ENCODE measurements at regions not wholly inside any gene's neighbourhood (a gene's known extent, or its start where the extent isn't known, plus 50 kb on each side); places are given as distances from the start of the nearest gene placed in this dataset.

DNA sequence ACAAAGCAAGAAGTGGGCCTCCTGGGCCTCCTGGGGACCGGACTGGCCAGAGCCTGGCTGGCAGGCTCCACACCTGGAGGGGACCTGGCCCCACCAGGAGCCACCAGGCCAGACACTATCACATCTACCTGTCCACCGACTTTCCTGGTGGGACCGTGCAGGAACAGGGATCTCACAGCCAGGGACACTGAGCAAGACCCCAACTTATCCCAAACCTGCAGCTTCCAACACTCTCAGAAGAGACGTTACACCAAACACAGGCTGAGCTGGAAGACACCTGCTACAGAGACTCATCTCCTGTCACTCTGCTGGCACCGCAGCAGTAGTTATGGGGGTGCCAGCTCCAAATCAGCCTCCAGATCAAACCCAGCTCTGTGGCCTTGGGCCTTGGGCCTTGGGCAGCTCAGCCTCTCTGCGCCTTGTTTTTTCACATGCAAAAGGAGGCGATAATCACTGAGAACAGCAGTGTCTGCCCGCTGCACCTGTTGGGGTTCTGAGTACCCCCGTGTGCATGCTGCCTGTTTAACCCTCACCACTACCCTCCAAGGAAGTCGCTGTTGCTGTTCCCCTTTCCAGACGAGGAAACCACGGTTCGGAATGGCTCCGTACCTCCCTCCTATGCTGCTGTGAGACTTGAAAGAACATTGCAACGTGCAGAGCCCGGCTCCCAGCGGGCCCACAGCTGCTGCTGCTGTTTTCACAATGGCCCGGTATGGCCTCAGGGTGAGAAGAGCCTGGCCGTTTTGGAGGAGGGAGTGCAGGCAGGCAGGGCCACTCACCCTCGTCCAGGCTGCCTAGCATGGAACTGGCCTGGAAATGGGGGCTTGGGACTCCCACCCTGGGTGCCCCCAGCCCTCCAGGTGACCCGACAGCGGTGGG, 69.6 kb downstream of the ADRA2C start:
- TF ChIP-seq, protein P1, sequence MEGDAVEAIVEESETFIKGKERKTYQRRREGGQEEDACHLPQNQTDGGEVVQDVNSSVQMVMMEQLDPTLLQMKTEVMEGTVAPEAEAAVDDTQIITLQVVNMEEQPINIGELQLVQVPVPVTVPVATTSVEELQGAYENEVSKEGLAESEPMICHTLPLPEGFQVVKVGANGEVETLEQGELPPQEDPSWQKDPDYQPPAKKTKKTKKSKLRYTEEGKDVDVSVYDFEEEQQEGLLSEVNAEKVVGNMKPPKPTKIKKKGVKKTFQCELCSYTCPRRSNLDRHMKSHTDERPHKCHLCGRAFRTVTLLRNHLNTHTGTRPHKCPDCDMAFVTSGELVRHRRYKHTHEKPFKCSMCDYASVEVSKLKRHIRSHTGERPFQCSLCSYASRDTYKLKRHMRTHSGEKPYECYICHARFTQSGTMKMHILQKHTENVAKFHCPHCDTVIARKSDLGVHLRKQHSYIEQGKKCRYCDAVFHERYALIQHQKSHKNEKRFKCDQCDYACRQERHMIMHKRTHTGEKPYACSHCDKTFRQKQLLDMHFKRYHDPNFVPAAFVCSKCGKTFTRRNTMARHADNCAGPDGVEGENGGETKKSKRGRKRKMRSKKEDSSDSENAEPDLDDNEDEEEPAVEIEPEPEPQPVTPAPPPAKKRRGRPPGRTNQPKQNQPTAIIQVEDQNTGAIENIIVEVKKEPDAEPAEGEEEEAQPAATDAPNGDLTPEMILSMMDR (IDR thresholded peaks at IDR 0.05; ENCODE audit: borderline replicate concordance, control extremely low read depth, extremely low read depth, insufficient read depth, missing control alignments), result no peak
- no peak for DNase-seq (ENCODE audit: low spot score)

DNA sequence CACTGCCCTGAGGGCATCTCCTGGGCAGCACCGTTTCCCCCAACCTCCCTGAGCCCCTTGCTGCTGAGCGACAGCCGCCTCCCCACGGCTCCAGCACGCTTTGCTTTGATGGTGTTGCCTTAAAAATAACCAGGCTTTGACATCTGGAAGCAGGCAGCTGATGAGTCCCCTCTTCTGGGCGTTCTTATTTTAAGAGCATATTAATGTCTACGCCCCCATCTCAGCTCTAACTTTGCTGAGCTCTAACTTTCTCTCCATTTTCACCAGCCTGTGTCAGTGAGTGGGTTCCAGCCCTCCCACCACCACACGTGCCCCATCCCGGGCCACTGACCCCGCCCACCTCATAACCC, 70.2 kb downstream of the ADRA2C start:
- in situ Hi-C loops (cut with MboI; ENCODE audit: low sequenced_read_pairs, unreplicated experiment), result no loop called here
- DNase-seq (ENCODE audit: low spot score), result no peak
- TF ChIP-seq, protein P1 (IDR thresholded peaks at IDR 0.05; ENCODE audit: borderline replicate concordance, control extremely low read depth, extremely low read depth, insufficient read depth, missing control alignments), result no peak

More for the DNA sequence above, 69.6 kb downstream of the ADRA2C start:
- in situ Hi-C loops (cut with MboI; ENCODE audit: low sequenced_read_pairs, unreplicated experiment), result no loop called here

DNA sequence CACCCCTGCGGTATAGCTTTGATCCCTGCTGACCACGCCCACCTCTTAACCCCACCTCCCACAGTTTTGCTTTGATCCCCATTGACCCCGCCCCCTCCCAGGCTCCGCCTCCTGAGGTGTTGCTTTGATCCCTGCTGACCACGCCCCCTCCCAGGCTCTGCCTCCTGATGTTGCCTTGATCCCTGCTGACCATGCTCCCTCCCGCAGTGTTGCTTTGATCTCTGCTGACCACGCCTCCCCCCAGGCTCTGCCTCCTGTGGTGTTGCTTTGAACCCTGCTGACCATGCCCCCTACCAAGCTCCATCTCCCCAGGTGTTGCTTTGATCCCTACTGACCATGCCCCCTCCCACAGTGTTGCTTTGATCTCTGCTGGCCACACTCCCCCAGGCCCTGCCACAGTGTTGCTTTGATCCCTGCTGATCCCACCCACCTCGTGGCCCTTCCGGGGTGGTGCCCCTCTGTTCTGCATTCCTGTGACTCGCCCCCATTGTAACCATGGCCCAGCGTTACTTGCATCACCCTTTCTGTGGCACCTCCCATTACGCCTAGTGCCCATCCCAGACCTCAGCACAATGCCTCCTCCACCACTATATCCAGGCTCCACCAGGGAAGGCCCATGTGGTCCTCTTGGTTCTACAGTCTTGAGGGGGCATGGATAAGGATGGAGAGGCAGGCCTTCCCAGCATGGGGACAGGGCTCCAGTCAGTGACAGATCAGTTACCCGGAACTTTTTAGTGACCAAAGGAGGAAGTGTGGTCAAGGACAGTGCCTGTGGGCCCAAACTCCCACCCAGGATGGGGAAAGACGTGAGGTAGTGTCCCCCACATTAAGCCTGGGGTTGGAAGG, 70.8 kb downstream of the ADRA2C start:
- no peak for DNase-seq (ENCODE audit: low spot score)
- in situ Hi-C loops (cut with MboI; ENCODE audit: low sequenced_read_pairs, unreplicated experiment), result no loop called here
- TF ChIP-seq, protein P1 (IDR thresholded peaks at IDR 0.05; ENCODE audit: borderline replicate concordance, control extremely low read depth, extremely low read depth, insufficient read depth, missing control alignments), result no peak

DNA sequence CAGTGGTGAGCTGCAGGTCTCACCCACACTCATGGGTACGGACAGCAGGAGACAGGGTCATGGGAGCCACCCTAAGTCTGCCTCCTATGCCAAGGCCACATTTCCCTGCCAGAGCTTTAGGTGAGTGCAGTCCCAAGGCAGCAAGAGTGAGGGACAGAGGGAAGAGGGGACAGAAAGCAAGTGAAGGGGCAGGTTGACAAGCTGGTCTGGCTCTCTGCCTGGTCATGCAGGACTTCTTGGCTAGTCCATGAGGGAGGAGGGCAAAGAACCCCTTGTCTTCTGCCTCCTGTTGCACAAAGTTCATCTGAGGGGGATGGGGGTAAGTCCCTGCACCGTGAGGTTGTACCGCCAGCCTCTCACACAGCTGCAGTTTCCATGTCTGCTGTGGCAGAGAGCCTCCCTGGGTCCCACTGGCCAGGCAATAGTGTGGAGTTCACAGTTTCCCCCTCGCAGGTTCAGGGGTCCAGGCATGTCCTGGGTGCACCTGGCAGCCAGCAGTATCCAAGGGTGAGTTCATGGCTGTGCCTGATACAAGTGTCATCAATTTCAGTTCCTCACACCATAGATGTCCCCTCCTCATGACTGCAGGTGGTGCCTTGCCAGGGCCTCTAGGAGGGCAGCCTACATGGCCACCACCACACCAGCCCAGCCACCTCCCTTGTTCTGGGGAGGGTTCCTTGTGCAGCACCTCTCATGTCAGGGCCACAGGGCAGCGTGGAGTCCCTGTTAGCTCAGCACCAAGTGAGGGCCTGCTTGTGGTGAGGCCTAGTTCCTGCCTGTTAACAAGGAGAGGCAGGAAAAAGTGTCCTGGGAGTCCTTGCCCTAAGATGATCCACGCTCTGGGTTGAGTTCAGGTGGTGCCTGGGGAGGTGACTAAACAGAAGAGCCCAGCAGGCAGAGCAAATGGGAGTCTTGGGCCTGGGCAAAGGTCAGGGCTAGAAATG, 72.5 kb downstream of the ADRA2C start:
- in situ Hi-C loops (cut with MboI; ENCODE audit: low sequenced_read_pairs, unreplicated experiment), result no loop called here
- TF ChIP-seq, protein P1 (IDR thresholded peaks at IDR 0.05; ENCODE audit: borderline replicate concordance, control extremely low read depth, extremely low read depth, insufficient read depth, missing control alignments), result no peak
- DNase-seq (ENCODE audit: low spot score), result no peak

DNA sequence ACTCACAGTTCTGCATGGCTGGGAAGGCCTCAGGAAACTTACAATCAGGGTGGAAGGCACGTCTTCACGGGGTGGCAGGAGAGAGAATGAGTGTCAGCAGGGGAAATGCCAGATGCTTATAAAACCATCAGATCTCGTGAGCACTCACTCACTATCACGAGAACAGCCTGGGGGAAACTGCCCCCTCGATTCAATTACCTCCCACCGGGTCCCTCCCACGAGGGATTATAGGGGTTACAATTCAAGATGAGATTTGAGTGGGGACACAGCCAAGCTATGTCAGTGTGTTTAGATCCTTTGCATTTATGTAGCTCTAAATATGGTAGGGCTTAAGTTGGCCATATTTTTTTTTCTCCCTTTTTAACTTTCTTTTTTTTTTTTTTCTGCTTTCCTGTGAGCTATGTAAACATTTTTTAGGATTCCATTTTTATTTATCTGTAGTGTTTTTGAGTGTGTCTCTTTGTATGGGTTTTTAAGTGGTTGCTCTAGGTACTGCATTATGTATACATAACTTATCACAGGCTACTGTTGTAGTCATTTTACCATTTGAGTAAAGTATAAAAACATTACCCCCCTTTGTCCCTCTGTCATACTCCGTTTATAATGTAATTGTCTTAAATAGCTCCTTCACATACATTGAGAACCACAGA, 79.0 kb downstream of the ADRA2C start:
- TF ChIP-seq, protein P1 (IDR thresholded peaks at IDR 0.05; ENCODE audit: borderline replicate concordance, control extremely low read depth, extremely low read depth, insufficient read depth, missing control alignments), result no peak
- in situ Hi-C loops (cut with MboI; ENCODE audit: low sequenced_read_pairs, unreplicated experiment), result no loop called here
- no peak for DNase-seq (ENCODE audit: low spot score)
